GM12864 (cell line): ENCODE measurements at regions not wholly inside any gene's neighbourhood (a gene's known extent, or its start where the extent isn't known, plus 50 kb on each side); places are given as distances from the start of the nearest gene placed in this dataset.

ENCODE experiments used
- DNase-seq: peaks from one replicate; pipeline ENCODE4 v3.0.0-alpha.2; 2011; ENCODE audit warnings: low read depth
- H3K4me3 ChIP-seq: 2 replicates; pipeline ENCODE4 v1.5.1; 2011; ENCODE audit warnings: mild to moderate bottlenecking, low read depth, low read length, control low read depth
- TF ChIP-seq, protein P1 (sequence below): IDR thresholded peaks from 2 replicates; pipeline ENCODE4 v1.5.1; 2011; ENCODE audit warnings: low read depth, mild to moderate bottlenecking, moderate library complexity, low read length, control low read depth, inconsistent platforms; ENCODE audit errors: missing control alignments

GRCh38 chr3:167930453-167930852, 165.3 kb downstream of the GOLIM4 start:
- TF ChIP-seq, protein P1, sequence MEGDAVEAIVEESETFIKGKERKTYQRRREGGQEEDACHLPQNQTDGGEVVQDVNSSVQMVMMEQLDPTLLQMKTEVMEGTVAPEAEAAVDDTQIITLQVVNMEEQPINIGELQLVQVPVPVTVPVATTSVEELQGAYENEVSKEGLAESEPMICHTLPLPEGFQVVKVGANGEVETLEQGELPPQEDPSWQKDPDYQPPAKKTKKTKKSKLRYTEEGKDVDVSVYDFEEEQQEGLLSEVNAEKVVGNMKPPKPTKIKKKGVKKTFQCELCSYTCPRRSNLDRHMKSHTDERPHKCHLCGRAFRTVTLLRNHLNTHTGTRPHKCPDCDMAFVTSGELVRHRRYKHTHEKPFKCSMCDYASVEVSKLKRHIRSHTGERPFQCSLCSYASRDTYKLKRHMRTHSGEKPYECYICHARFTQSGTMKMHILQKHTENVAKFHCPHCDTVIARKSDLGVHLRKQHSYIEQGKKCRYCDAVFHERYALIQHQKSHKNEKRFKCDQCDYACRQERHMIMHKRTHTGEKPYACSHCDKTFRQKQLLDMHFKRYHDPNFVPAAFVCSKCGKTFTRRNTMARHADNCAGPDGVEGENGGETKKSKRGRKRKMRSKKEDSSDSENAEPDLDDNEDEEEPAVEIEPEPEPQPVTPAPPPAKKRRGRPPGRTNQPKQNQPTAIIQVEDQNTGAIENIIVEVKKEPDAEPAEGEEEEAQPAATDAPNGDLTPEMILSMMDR = no peak
- DNase-seq = no peak
- no peak overlapping the region for H3K4me3 ChIP-seq

DNA sequence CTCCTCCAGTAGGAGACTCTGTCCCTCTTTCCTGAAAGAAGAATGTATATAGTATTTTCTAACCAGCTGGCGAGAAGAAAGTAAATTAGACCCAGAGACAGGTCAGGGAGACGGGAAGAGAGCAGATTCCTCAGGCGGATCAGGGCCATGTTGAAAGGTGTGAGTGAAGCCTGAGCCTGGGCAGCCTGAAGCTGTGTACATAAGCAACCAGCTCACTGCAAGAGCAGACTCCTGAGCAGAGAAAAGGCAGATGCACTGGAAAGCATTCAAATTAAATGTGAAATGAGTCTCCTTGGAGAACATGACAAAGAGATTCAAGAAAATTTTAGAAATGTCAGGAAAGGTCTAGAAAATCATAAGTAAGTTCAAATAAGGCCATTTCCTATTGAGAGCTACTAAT, 165.8 kb downstream of the GOLIM4 start:
- no peak for DNase-seq
- TF ChIP-seq, protein P1 = no peak
- H3K4me3 ChIP-seq = no peak overlapping the region

DNA sequence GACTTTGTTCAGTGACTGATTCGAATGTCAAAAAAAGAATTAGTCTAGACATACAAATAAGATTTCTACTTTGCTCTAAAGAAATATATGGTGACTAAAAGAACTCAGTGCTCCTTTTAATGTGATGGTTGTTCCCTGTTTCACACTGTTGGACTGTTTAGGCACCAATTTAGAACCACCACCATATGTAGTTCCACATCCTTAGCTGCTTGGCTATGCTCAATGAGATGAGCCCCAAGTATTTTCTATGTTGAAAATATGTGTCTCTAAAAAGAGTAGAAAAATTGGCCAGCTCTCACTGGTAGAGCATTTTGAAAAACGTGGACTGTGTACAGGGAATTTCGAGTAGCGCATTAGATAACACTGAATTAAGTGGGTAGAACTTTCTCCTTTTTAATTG, 167.3 kb downstream of the GOLIM4 start:
- TF ChIP-seq, protein P1 = no peak
- DNase-seq = no peak
- H3K4me3 ChIP-seq = no peak overlapping the region

- TF ChIP-seq, protein P1 = no peak
- DNase-seq = no peak
- no peak overlapping the region for H3K4me3 ChIP-seq
Measured at GRCh38 chr3:167920747-167921146, 175.0 kb downstream of the GOLIM4 start.

DNA sequence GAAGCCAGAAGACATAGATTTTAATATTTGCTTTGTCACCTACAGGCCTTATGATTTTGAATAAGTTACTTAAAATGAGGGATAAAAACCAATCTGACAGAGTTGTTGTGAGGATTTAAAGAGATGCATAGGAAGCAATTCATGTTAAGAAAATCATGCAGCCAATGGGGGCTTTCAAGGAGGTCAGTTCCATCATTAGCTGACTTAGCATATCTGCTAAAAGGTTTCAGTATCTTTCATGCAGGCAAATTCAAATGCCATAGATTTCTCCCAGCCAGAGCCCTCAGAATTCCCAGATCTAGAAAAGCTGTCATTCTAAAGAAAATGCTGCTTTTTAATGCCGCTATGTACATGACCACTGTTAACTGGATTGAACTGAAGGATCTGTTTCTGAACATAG, 176.1 kb downstream of the GOLIM4 start:
- TF ChIP-seq, protein P1 = no peak
- no peak for DNase-seq
- H3K4me3 ChIP-seq = no peak overlapping the region

DNA sequence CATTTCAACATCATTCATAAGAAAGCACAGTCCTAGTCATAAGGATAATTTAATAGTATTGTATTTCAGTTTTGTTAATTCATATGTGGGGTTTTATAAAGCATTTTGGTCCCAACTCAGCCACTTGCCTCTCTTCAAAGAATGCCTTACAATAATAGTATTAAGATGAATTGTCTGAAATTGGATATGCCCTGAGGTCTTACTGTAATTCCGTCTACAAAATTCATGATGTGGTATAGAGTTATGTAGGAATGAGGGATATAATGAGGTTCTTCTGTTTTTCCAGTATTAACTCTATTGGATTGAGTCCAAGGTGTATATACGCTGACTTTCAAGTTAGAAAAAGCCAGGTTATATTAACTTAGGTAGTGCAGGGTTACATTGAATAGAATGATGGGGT, 177.0 kb downstream of the GOLIM4 start:
- TF ChIP-seq, protein P1 = no peak
- no peak for DNase-seq
- H3K4me3 ChIP-seq = no peak overlapping the region

DNA sequence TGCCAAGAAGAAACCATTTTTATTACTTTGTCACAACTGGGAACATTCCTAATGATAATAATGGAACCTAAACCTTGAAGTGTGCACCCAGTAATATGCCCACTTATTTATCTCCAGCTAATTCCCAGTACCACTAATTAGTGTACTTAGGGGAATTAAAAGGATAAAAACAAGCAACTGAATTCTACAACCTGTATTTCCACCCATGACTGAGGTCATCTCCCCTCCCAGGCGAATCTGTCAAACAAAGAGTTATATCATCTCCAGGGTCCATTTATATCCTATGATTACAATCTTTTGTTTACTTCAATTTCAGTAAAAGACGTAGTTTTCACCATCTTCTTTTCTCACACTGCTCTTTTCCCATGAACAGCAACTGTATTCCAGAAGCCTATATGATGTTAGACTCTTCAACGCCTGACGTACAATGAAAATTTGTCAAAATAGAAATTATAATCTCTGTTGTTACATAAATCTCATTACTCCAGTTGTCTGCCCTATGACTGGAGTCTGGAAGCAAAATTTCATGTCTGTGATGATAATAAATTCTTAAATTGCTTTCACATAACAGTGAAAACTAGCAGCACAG, 177.6 kb downstream of the GOLIM4 start:
- DNase-seq = no peak
- H3K4me3 ChIP-seq = no peak overlapping the region
- TF ChIP-seq, protein P1 = no peak
